GM19372 (cell line): ENCODE measurements at regions not wholly inside any gene's neighbourhood (a gene's known extent, or its start where the extent isn't known, plus 50 kb on each side); places are given as distances from the start of the nearest gene placed in this dataset.

ENCODE experiments used
- ATAC-seq: cut with Tn5 transposase; IDR thresholded peaks from one replicate; pipeline ENCODE4 v1.9.1; 2021; ENCODE audit warnings: mild to moderate bottlenecking, low read depth, moderate library complexity; ENCODE audit not compliant: unreplicated experiment

DNA sequence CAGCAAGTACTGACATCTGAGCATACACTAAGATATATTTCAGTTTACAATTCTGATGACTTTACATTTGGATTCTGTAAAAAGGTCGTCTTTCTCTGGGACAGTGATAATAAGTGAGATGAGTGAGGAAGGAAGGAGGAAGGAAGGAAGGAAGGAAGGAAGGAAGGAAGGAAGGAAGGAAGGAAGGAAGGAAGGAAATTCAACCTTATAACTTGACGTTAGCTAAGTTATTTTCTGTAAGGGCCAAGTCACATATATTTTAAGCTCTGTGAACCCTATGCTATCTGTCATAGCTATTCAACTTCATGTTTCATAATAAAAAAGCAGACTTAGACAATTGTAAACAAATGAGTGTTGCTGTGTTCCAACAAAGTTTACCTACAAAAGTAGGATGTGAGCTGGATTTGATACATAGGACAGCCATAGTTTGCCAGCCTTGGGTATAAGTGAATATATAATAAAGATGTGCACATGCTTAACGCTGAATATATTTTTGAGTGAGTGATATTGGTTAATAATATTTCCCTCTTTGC, 753.0 kb upstream of the NDST4 start:
- ATAC-seq = no peak

DNA sequence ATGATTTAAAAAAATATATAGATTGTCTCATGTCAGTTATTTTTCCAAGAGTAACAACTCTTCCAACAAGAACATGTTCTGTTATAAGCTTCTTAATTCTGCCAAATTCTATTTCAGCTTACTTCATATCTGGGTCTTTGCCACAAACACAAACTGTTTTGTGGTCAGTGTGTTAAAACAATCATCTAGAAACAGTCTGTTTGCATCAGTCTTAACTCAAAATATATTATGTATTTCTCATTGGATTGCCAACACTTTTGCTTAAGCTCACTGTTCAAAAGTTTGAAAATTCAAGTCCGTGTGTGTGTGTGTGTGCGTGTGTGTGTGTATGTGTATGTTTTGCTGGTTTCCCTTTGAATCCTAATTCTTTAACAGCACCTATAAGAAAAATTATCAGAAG, 752.3 kb upstream of the NDST4 start:
- no peak for ATAC-seq

DNA sequence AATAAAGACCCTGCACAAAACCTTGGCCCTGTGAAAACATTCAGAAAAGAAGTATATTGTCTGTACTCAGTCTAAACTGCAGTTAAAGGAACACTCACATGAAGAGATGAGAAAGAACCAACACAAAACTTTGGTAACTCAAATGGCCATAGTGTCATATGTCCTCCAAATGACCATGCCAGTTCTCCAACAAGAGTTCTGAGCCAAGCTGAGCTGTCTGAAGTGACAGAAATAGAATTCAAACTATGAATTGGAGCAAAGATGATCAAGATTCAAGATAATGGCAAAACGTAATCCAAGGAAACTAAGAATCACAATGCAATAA, 739.3 kb upstream of the NDST4 start:
- ATAC-seq = peak; percentile 5

DNA sequence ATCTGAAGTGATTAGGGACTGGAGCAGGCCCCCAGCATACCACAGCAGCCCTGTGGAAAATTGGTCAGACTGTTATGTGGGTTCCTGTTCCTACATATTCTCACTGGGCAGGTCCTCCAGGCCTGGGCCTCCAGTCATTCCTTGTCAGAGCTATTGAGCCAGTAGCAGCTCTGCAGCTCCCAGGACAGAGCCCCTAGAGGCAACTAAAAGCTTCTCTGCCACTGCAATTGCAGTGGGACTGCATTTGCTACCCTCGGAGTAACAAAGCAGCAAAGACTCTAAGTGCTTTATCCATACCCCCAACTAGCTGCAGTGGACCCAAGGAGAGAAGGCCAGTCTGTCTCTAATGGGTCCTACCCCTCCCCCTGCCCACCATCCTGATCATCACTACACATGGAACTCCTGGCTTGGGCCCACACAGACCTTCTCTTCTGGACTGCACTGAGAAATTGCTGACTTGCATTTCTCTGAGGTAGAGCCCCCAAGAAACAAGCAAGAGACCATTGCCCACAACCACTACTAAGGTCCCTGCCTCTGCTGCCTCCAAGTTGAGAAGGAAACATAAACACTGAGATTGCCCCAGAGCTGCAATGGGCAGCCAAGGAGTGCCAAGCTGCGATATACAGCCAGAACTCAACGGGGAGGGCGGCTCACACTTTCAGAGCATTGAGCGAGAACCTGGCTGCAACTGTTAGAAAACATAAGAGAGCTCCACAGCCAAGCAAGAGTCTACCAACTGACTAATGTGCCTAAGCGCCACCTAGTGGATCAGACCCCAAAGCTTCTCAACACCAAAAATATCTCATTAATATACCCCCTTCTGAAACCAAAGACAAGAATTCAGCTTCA, 738.7 kb upstream of the NDST4 start:
- peak; percentile 87 for ATAC-seq

DNA sequence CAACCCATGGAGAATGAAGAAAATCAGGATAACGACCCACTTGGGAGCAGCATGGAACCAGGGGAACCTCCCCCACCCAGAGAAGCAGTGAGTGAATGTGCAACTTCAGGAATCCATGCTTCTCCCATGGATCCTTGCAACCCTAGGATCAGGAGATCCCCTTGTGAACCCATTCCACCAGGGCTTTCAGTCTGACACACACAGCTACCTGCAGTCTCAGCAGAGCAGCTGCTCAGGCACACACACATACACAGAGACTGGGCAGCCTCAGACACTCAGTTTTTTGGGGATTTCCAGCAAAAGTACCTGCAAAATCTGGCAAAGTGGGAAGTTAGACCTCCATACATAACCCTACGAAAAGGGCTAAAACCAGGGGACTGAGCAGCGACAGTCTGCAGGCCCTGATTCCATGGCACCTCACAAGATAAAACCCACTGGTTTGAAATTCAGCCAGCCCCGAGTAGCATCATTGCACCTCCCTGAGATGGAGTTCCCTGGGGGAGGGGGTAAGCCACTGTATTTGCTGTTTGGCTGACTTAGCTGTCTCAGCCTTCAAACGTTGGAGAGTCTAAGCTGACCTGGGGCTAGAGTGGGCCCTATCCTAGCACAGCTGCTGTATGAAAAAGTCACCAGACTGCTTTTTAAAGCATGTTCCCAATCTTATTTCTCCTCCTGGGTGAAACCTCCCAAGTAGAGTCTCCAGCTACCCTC, 737.5 kb upstream of the NDST4 start:
- no peak for ATAC-seq

DNA sequence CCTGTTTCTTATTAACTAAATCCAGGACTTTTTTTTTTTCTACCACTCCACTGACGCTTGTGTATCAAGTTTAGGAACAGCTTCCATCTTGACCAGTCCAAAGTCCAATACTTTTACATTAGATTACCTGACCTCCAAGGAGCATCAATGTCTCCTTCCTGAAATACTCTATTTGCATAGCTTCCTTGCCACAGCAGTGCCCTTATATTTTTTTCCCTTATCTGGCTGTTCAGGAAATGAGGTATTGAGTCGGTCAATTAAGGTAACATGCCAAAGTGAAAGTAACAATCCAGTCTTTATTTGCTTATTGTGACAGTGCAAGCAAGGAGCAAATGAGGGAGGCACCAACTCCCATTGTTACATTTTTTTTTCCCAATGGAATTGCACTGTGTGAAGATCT, 730.8 kb upstream of the NDST4 start:
- no peak for ATAC-seq

DNA sequence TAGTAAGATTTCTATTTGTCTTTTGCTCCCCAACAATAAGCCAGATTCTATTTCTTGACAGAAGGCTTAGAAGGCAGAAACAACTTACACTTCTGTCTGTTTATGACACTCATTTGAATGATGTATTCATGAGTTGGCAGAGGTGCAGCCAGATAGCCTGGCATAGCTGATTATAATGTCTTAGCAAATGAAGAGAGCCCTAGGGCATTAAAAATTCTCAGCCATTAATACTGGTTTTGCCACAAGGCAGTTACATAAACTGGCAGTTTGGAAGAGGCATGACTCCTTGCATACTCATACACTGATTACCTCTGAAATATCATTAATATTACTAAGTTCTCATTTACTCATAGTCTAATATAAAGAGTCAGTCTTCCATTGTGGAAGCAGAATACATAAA, 728.5 kb upstream of the NDST4 start:
- no peak for ATAC-seq

DNA sequence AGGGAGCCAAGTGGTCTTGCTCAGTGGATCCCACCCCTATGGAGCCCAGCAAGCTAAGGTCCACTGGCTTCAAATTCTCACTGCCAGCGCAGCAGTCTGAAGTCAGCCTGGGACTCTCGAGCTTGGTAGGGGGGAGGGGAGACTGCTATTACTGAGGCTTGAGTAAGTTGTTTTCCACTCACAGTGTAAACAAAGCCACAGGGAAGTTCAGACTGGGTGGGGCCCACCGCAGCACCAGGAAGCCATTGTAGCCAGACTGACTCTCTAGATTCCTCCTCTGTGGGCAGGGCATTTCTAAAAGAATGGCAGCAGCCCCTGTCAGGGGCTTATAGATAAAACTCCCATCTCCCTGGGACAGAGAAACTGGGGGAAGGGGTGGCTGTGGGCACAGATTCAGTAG, 721.0 kb upstream of the NDST4 start:
- ATAC-seq = no peak

DNA sequence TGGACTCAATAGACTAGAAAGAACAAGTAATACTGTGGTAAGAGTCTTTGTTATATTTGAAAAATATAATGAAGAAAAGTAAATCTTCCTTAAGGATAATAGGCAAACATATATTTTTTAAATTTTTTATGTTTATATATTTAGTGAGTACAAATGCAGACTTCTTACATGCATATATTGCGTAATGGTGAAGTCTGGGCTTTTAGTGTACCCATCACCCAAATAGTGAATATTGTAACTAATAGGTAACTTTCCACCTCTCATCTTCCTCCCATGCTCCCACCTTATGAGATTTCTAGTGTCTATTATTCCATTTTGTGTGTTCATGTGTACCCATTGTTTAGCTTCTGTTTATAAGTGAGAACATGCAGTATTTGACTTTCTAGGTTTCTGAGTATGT, 711.2 kb upstream of the NDST4 start:
- no peak for ATAC-seq

DNA sequence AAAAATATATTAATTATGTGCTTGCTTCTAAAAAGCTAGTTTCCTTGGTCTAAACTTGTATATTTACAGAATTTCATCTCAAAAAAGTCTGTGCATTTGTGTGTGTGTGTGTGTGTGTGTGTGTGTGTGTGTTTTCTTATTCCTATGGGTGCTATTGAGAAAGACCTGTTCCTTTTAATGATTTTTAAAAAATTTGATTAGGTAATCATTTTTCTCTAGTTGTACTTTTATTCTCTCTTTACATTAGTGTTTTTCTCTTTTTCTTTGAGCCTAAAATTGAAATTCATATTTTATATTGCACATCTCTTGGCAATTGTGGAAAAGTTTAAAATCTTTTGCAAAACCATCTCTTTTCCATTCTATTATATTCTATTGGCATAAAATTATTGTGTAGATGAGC, 690.4 kb upstream of the NDST4 start:
- ATAC-seq = no peak

DNA sequence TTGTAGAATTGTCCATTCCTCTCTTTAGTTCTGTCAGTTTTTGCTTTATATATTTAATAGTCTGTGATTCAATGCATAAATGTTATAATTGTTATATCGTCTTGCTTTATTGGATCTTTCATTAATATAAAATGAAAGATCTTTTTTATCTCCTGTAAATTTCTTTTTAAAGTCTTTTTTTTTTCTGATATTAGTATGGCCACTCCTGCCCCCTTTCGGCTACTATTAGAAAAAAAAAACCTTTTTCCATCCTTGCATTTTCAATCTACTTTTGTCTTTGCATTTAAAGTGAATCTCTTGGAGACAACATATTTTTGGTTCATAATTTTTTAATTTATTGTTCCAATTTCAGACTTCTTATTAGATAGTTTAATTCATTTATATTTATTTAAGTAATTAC, 677.4 kb upstream of the NDST4 start:
- no peak for ATAC-seq

DNA sequence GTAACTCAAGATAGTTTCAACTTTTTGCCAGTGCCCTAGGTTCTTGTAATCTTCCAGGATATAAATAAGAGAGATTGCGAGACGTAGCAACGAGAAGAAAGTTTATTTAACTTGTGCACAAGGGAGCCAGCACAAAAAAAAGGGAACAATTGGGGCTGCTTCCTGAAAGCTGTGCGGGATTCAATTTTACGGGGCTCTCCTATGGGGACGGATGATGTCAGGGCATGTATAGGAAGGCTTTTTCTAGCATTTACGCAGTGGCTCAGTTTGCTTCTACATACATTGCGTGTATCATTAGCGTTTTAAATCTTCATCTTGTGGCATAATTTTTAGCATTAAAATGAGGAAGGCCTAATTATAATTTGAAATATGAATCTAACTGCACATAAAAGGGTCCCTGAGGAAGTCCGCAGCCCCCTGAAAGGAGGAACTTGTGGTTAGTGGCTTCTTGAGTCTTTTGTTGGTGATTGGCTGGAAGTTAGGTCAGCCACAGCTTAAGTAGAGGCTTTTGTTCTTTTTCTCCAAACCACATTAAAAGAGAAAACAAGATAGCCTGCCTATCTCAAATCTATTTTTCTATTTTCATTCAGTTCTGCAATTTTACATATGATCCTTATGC, 668.2 kb upstream of the NDST4 start:
- peak; percentile 56 for ATAC-seq

DNA sequence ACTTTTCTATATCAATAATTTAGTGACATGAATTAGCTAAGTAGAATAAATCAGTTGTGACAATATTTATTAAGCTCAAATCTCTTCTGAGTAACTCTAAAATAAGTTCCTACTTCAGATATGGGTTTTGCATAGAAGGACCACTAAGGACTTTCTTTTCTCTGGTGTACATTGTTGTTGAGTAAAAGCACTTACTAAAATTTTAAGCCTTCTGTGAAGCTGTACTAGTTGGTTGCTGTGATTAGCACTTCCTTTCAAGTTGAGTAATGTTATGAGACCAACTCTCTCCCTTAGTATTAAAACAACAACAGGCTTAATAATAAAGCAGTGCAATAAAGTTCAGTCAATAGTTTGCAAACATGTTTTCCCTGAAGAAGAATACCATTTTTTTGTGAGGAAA, 667.4 kb upstream of the NDST4 start:
- ATAC-seq = peak; percentile 54

DNA sequence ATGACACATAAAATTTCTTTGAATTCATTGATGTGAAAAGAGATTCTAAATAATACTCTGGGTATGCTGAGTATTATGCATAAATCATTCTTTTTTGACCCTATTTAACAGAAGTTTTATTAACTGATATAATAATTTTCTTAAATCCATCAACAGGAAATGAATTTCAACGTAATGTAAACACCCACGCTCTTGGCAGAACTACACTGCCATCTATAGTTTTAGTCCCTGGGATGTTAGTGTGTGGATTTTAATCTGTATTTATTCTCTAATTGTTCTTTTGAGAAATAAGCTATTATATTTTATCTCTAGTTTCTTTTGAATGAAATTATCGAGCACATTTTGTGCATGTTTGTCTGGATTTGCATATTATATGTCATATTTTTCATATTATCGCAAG, 666.8 kb upstream of the NDST4 start:
- no peak for ATAC-seq

DNA sequence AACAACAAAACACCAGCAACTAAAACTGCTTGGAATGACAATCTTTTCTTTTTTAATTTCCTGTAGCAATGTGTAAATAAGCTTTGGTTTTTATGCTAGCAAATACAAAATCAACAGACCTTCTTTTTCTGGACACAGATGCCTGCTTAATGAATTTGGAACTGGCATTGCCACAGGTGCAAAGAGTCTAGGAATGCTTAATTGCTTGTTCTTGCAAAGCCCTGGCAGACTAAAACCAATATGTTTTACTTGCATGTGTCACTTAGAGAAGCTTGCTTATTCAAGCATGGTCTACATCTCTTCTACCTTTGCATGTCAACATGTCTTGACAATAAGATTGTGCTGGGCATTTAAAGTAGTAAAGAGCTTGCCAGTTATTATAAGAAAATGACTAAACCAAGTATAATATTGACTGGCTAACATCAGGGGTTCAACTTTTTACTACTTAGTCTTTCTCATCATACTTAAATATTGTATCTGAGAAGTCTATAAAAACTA, 656.7 kb upstream of the NDST4 start:
- no peak for ATAC-seq

DNA sequence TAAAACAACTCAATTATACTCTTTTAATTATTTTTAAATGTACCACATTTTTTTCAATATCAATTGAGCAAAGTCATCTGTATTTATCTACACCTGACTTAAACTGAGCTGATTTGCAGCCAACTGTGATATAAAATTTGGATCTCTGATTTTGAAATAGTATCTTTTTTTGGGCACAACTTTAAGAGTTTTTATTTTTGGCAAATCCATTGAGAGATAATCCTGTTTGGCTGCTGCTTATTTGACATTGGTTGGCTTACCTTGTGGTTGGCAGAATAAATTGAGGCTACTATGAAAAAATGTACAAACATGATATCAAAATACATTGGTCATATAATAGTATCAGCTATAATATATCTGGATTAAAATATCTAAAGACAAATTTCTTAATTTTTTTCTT, 656.0 kb upstream of the NDST4 start:
- no peak for ATAC-seq

DNA sequence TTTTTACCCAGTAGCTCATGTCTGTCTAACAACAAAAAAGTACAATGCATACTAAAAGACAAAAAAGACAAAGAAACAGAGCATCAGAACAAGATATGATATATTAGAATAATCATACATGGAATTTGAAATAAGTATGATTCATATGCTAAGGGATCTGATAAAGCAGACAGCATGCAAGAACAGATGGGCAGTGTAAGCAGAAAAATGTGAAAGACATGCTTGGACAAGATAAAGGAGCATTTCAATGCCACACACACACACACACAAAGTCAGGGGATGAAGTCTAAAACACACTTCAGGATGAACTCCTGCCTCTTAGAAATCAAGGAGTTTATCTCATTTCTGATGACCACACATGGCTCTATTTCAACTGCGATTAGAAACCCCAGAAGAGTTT, 649.6 kb upstream of the NDST4 start:
- no peak for ATAC-seq

DNA sequence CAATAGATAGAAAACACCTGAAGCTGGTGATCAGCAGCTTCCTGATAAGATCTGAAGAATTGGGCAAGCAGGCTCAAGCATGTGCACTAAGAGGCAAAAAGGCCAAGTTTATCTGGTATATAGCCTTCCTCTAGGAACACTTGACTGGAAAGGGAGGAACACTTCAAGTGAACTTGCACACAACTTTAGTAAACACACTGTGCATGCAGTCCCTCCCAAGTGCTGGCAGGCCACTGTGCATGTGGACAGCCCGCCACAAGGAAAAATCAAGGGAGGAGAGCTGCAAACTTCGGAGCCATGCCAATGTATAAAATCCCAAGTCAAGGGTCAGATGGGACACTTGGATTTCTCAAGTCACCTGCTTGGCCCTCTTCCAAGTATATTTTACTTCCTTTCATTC, 645.8 kb upstream of the NDST4 start:
- ATAC-seq = no peak

DNA sequence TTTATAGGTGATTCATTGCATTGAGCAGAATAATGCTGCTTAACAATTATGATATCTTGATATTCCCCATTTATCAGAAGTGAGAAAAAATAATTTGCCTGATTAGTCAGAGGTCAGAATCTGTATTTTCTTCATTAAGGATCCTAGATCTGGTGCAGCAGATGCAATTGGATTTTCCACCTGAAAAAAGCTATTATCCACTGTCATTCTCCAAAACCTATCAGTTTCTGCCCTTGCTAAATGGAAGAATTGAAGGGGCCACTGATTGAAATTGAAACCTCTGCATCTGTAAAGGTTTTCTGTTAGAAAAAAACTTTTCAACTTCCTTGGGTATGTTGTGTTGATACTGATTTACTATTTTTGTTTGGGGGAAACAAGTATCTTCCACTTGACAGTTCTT, 636.0 kb upstream of the NDST4 start:
- no peak for ATAC-seq

DNA sequence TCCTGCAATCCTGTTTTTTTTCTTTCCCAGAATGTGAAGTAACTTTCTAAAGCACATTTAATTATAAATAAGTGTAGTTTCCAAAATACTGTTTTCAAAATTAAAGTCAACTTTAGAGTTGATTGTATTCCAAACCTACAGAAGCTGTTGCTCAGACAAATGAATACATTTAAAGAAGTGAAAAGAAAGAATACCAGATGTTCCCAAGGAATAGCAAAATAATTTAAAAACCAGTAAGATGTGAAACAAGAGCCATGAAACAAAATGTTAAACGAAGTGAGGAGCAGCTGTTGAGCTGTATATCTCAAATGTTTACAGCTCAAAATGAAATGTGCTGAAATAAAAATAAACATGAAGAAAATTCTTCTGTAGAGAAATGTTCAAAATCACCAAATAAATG, 627.4 kb upstream of the NDST4 start:
- ATAC-seq = no peak

DNA sequence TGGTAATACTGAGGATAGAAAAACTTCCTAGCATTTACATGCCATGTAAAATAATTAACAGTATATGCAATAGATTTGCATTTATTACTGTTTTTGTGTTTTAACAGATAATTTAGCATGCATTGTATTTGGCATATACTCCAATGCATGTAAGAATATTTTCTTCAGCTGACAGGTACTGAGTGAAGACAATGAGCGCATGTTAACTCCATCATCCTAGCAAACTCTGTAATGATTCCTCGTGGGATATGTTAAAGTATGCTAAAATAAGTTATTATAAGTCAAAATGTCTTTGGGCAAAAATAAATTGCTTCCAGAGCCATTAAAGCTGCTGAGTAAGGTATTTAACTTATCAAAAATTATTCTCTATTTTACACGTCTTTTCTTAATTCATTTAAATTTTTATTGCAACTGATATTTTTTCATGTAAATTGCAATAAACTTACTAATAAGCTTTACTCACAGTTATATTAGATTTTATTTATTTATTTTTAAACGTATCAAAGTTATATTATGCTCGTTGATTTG, 616.4 kb upstream of the NDST4 start:
- ATAC-seq = no peak
